Inflammatory macrophage (primary cell): ENCODE measurements at regions not wholly inside any gene's neighbourhood (a gene's known extent, or its start where the extent isn't known, plus 50 kb on each side); places are given as distances from the start of the nearest gene placed in this dataset.
"Not testable (repeated sequence)": the region's sequence is repeated elsewhere in the genome, so short reads cannot be mapped to it uniquely, and the experiment has no call there.

ENCODE experiments used
- DNase-seq, 2 donors: peaks; one replicate each; pipeline ENCODE4 v3.0.0-alpha.2; 2020 to 2022

- DNase-seq, result no peak
These were observed 85.6 kb downstream of the OLFM1 start for GRCh38 chr9:135173066-135173465.

GRCh38 chr9:135174248-135174647 lies 86.8 kb downstream of the OLFM1 start:
- DNase-seq, result no peak

GRCh38 chr9:135174981-135175380 lies 87.5 kb downstream of the OLFM1 start:
- no peak for DNase-seq

- no peak for DNase-seq
These were observed 88.8 kb downstream of the OLFM1 start for GRCh38 chr9:135176284-135176683.

GRCh38 chr9:135177562-135177961 lies 90.1 kb downstream of the OLFM1 start:
- not testable (repeated sequence) for DNase-seq

- DNase-seq, result no peak
These were observed 91.0 kb downstream of the OLFM1 start for GRCh38 chr9:135178498-135178897.

- no peak for DNase-seq
These were observed 91.6 kb downstream of the OLFM1 start for GRCh38 chr9:135179041-135179440.

- DNase-seq, result no peak
These were observed 92.5 kb downstream of the OLFM1 start for GRCh38 chr9:135179976-135180375.

- no peak for DNase-seq
These were observed 93.1 kb downstream of the OLFM1 start for GRCh38 chr9:135180586-135180985.

- no peak for DNase-seq
These were observed 93.9 kb downstream of the OLFM1 start for GRCh38 chr9:135181336-135181735.

GRCh38 chr9:135181841-135182240 lies 94.4 kb downstream of the OLFM1 start:
- not testable (repeated sequence) for DNase-seq

GRCh38 chr9:135183069-135183468 lies 95.6 kb downstream of the OLFM1 start:
- DNase-seq, result no peak

GRCh38 chr9:135183528-135184180 lies 96.2 kb downstream of the OLFM1 start:
- no peak for DNase-seq

GRCh38 chr9:135184181-135185053 lies 96.9 kb downstream of the OLFM1 start:
- no peak for DNase-seq

- no peak for DNase-seq
These were observed 97.6 kb downstream of the OLFM1 start for GRCh38 chr9:135185060-135185459.

- no peak for DNase-seq
These were observed 99.0 kb downstream of the OLFM1 start for GRCh38 chr9:135186248-135187164.

GRCh38 chr9:135187365-135187764 lies 99.9 kb downstream of the OLFM1 start:
- no peak for DNase-seq

GRCh38 chr9:135188681-135189151 lies 101.2 kb downstream of the OLFM1 start:
- DNase-seq, result no peak

GRCh38 chr9:135189497-135189896 lies 102.0 kb downstream of the OLFM1 start:
- no peak for DNase-seq

GRCh38 chr9:135190789-135191577 lies 103.5 kb downstream of the OLFM1 start:
- DNase-seq, result no peak

- DNase-seq, result no peak
These were observed 105.2 kb downstream of the OLFM1 start for GRCh38 chr9:135192686-135193085.

- DNase-seq, result not testable (repeated sequence)
These were observed 108.5 kb downstream of the OLFM1 start for GRCh38 chr9:135195975-135196374.
